Duodenal mucosa (tissue), 2 donors: ENCODE measurements at regions not wholly inside any gene's neighbourhood (a gene's known extent, or its start where the extent isn't known, plus 50 kb on each side); places are given as distances from the start of the nearest gene placed in this dataset.

ENCODE experiments used
- H3K27ac ChIP-seq: one replicate; pipeline ENCODE4 v1.7.0; 2013; ENCODE audit warnings: low read depth, low read length
- H3K27me3 ChIP-seq, 2 donors: one replicate each; pipeline ENCODE4 v1.7.0; 2013; ENCODE audit warnings: low read length in 2 of 2, control low read depth in 1 of 2; ENCODE audit not compliant: insufficient read depth in 2 of 2, control insufficient read depth in 1 of 2
- H3K36me3 ChIP-seq, 2 donors: one replicate each; pipeline ENCODE4 v1.7.0; 2013; ENCODE audit warnings: low read length in 2 of 2, control low read depth in 1 of 2; ENCODE audit not compliant: insufficient read depth in 2 of 2, control insufficient read depth in 1 of 2
- H3K4me1 ChIP-seq, 2 donors: one replicate each; pipeline ENCODE4 v1.7.0; 2013; ENCODE audit warnings: low read length in 2 of 2, control low read depth in 1 of 2; ENCODE audit not compliant: insufficient read depth in 2 of 2, control insufficient read depth in 1 of 2
- H3K4me3 ChIP-seq, 2 donors: one replicate each; pipeline ENCODE4 v1.7.0; 2013; ENCODE audit warnings: low read length in 2 of 2, low read depth in 1 of 2
- H3K9ac ChIP-seq, 2 donors: one replicate each; pipeline ENCODE4 v1.7.0; 2013; ENCODE audit warnings: low read length in 2 of 2, low read depth in 1 of 2
- H3K9me3 ChIP-seq, 2 donors: one replicate each; pipeline ENCODE4 v1.7.0; 2013; ENCODE audit warnings: low read length in 2 of 2, control low read depth in 1 of 2; ENCODE audit not compliant: control insufficient read depth in 1 of 2

DNA sequence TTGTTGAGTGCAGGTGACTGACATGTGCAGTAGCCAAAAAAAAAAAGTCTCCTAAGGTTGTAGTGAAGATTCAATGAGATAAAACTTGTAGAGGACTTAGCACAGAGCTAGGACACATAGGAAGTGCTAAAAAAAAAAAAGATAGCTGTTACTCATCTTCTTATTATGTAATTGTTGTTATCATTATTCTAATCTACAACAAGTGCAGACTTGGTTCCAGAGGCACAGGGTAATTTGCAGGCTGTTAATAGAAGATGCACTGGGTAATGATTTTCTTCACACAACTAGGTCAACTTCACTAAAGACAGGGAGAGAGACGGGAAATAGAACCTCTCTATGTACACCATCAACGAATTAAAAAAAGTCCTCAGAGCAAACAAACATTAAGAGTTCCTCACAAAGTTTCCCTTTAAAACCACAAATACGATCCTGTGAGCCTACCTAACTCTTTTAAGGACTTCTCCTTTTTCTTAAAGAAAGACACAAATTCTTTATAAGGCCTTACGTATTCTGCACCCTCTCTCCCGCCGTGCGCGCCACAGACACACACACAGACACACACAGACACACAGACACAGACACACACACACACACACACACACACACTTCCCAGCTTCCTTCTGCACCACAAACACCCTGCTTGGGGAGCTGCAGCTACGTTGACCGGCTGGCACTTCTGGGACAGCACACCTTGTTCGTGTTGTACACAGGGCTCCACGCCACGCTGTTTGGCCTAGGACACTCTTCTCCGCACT, 49.8 kb upstream of the GADD45A start:
- no peaks in the 10 kb centered on the region for H3K36me3 ChIP-seq

More for the DNA sequence above, 49.8 kb upstream of the GADD45A start:
- peaks cover 33 to 50% of the 10 kb centered on the region in 2 donors for H3K4me1 ChIP-seq
- H3K27ac ChIP-seq = no peak overlapping the region
- no peak overlapping the region for H3K9ac ChIP-seq
- no peaks in the 10 kb centered on the region for H3K9me3 ChIP-seq
- no peak overlapping the region for H3K4me3 ChIP-seq
- H3K27me3 ChIP-seq = no peaks in the 10 kb centered on the region
